Lung (tissue), 11 donors: ENCODE measurements at regions not wholly inside any gene's neighbourhood (a gene's known extent, or its start where the extent isn't known, plus 50 kb on each side); places are given as distances from the start of the nearest gene placed in this dataset.
A peak's percentile ranks its signal among the peaks of the same experiment; 100 is the strongest.

ENCODE experiments used
- ATAC-seq: fragments of 200-7000 bp; cut with Tn5 transposase; one replicate; pipeline ENCODE4 v1.9.1; 2020; ENCODE audit warnings: moderate number of reproducible peaks; ENCODE audit not compliant: insufficient read depth, low FRiP score
- DNase-seq, 3 donors: peaks; one replicate each; pipeline ENCODE4 v3.0.0-alpha.2; 2013 to 2017
- H3K27ac ChIP-seq, 2 donors: one replicate each; pipeline ENCODE4 v1.5.1; 2013; ENCODE audit warnings: mild to moderate bottlenecking in 2 of 2, moderate library complexity in 2 of 2, control low read depth in 1 of 2, inconsistent platforms in 1 of 2, low read depth in 1 of 2, low read length in 1 of 2
- H3K27me3 ChIP-seq, 3 donors: one replicate each; pipeline ENCODE4 v1.5.1; 2013; ENCODE audit warnings: low read length in 2 of 3; ENCODE audit not compliant: control insufficient read depth in 3 of 3, insufficient read depth in 3 of 3
- H3K36me3 ChIP-seq, 4 donors: one replicate each; pipeline ENCODE4 v1.5.1; 2013; ENCODE audit warnings: low read length in 4 of 4, mild to moderate bottlenecking in 1 of 4, moderate library complexity in 1 of 4; ENCODE audit not compliant: control insufficient read depth in 4 of 4, insufficient read depth in 4 of 4
- H3K4me1 ChIP-seq, 5 donors: one replicate each; pipeline ENCODE4 v1.5.1; 2013; ENCODE audit warnings: low read length in 5 of 5, mild to moderate bottlenecking in 2 of 5, moderate library complexity in 1 of 5; ENCODE audit not compliant: control insufficient read depth in 5 of 5, insufficient read depth in 5 of 5
- H3K4me3 ChIP-seq: one replicate; pipeline ENCODE4 v1.5.1; 2013; ENCODE audit warnings: mild to moderate bottlenecking, control low read depth, moderate library complexity
- H3K9ac ChIP-seq, 2 donors: one replicate each; pipeline ENCODE4 v1.5.1; 2013; ENCODE audit warnings: low read length in 2 of 2, control low read depth in 1 of 2; ENCODE audit not compliant: insufficient read depth in 1 of 2
- H3K9me3 ChIP-seq, 4 donors: one replicate each; pipeline ENCODE4 v1.5.1; 2013; ENCODE audit warnings: low read length in 3 of 4, mild to moderate bottlenecking in 1 of 4, moderate library complexity in 1 of 4; ENCODE audit not compliant: control insufficient read depth in 4 of 4, insufficient read depth in 3 of 4
- CTCF ChIP-seq: IDR thresholded peaks from 2 replicates; pipeline ENCODE4 v1.5.1; 2012; ENCODE audit warnings: mild to moderate bottlenecking; ENCODE audit errors: control extremely low read depth, extremely low read depth
- WGBS, 2 donors: extraction: QIAGEN DNeasy Blood & Tissue Kit; methylation state at CpG; one replicate each; pipeline ENCODE4 v1.1.7; 2013; 5-methylcytosine and 5-hydroxymethylcytosine counted together
- donor health status: control.
- donor health status: control.
- donor health status: Bipolar disorder and iron deficiency.
- donor health status: healthy.
- donor health status: DM: yes; HTN: yes; CAD: no.

- no peak overlapping the region for H3K4me3 ChIP-seq
- DNase-seq (peak in 1 of 3 donors; percentile 9), ATAC-seq (no peak)
- 92 to 94% methylated on average over 5 of the region's 5 CpGs for WGBS, 2 donors
- no peaks in the 10 kb centered on the region for H3K9me3 ChIP-seq
- no peaks in the 10 kb centered on the region for H3K36me3 ChIP-seq
- H3K4me1 ChIP-seq: peaks cover 0 to 10% (median 6%) of the 10 kb centered on the region in 5 donors
- no peak overlapping the region for H3K9ac ChIP-seq
- TF ChIP-seq CTCF: no peak
- H3K27me3 ChIP-seq: no peaks in the 10 kb centered on the region
- H3K27ac ChIP-seq: no peak overlapping the region
These were observed 51.4 kb upstream of the SLC35B4 start for GRCh38 chr7:134367956-134368749.
